ENCODE measurements at regions not wholly inside any gene's neighbourhood (a gene's known extent, or its start where the extent isn't known, plus 50 kb on each side); places are given as distances from the start of the nearest gene placed in this dataset.
"Not testable (repeated sequence)": the region's sequence is repeated elsewhere in the genome, so short reads cannot be mapped to it uniquely, and the experiment has no call there.

DNA sequence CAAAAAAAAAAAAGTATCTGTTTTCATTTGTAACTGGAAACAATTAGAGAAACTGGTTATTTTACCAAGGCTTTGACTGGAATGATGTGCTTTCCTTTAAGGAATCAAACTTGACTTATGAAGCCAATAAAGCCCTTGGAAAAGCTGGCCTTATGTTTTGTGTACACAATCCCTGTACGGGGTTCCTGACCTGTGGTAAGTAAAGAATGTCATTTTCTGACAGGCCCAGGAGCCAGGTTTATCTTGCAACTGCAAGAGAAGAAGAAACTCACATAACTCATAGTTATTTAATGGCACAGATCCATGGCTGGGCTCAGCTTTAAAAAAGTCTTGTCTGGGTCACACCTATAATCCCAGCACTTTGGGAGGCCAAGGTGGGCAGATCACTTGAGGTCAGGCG, 235.9 kb upstream of the RAI14 start:
- TF ChIP-seq, protein P1, sequence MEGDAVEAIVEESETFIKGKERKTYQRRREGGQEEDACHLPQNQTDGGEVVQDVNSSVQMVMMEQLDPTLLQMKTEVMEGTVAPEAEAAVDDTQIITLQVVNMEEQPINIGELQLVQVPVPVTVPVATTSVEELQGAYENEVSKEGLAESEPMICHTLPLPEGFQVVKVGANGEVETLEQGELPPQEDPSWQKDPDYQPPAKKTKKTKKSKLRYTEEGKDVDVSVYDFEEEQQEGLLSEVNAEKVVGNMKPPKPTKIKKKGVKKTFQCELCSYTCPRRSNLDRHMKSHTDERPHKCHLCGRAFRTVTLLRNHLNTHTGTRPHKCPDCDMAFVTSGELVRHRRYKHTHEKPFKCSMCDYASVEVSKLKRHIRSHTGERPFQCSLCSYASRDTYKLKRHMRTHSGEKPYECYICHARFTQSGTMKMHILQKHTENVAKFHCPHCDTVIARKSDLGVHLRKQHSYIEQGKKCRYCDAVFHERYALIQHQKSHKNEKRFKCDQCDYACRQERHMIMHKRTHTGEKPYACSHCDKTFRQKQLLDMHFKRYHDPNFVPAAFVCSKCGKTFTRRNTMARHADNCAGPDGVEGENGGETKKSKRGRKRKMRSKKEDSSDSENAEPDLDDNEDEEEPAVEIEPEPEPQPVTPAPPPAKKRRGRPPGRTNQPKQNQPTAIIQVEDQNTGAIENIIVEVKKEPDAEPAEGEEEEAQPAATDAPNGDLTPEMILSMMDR (IDR thresholded peaks at IDR 0.05): not testable (repeated sequence)
- not testable (repeated sequence) for TF ChIP-seq ESRRA (CRISPR knock-in tag; IDR thresholded peaks at IDR 0.05; ENCODE audit: borderline replicate concordance); ELF4 (CRISPR knock-in tag; IDR thresholded peaks at IDR 0.05; ENCODE audit: low read depth); SP1 (CRISPR knock-in tag; conservative IDR thresholded peaks at IDR 0.05)
